Endodermal cell (in vitro differentiated cells): ENCODE measurements at regions not wholly inside any gene's neighbourhood (a gene's known extent, or its start where the extent isn't known, plus 50 kb on each side); places are given as distances from the start of the nearest gene placed in this dataset.

Experiments
- DNase-seq: peaks from one replicate; pipeline ENCODE4 v3.0.0-alpha.2; 2017
- H3K27ac ChIP-seq: 2 replicates; pipeline ENCODE4 v1.5.1; 2013; ENCODE audit warnings: mild to moderate bottlenecking, low read depth, low read length, moderate library complexity
- H3K27me3 ChIP-seq: 2 replicates; pipeline ENCODE4 v1.6.1; 2013; ENCODE audit warnings: mild to moderate bottlenecking, low read length, moderate library complexity; ENCODE audit not compliant: insufficient read depth, control insufficient read depth, poor library complexity, severe bottlenecking
- H3K36me3 ChIP-seq: 2 replicates; pipeline ENCODE4 v1.7.0; 2013; ENCODE audit warnings: mild to moderate bottlenecking, low read length, moderate library complexity; ENCODE audit not compliant: control insufficient read depth, insufficient read depth
- H3K4me1 ChIP-seq: one replicate; pipeline ENCODE4 v1.7.0; 2013; ENCODE audit warnings: low read length; ENCODE audit not compliant: control insufficient read depth, insufficient read depth
- H3K4me3 ChIP-seq: 2 replicates; pipeline ENCODE4 v1.5.1; 2013; ENCODE audit warnings: mild to moderate bottlenecking, low read length, moderate library complexity
- H3K9ac ChIP-seq: 2 replicates; pipeline ENCODE4 v1.6.1; 2013; ENCODE audit warnings: mild to moderate bottlenecking, low read length, moderate library complexity; ENCODE audit not compliant: poor library complexity, severe bottlenecking; ENCODE audit errors: extremely low read depth
- H3K9me3 ChIP-seq: 2 replicates; pipeline ENCODE4 v1.6.1; 2013; ENCODE audit warnings: mild to moderate bottlenecking, low read length, moderate library complexity; ENCODE audit not compliant: control insufficient read depth
- H3K27ac Mint-ChIP-seq: 2 replicates; pipeline ENCODE4 v1.8.0; 2020; ENCODE audit warnings: mixed read lengths
- H3K27me3 Mint-ChIP-seq: 2 replicates; pipeline ENCODE4 v1.8.0; 2021; ENCODE audit warnings: mild to moderate bottlenecking, mixed read lengths; ENCODE audit not compliant: insufficient read depth
- H3K36me3 Mint-ChIP-seq: 2 replicates; pipeline ENCODE4 v1.8.0; 2020; ENCODE audit warnings: low read depth, mixed read lengths
- H3K4me1 Mint-ChIP-seq: 2 replicates; pipeline ENCODE4 v1.8.0; 2020; ENCODE audit warnings: mixed read lengths
- H3K4me3 Mint-ChIP-seq: 2 replicates; pipeline ENCODE4 v1.8.0; 2020; ENCODE audit warnings: mild to moderate bottlenecking, moderate library complexity, mixed read lengths
- H3K9me3 Mint-ChIP-seq: 2 replicates; pipeline ENCODE4 v1.8.0; 2020; ENCODE audit warnings: mild to moderate bottlenecking, mixed read lengths
- CTCF ChIP-seq: fragments of 200-600 bp; sonication (generic); conservative IDR thresholded peaks from 2 replicates; pipeline ENCODE4 v1.5.0; 2021; ENCODE audit warnings: antibody characterized with exemption, mild to moderate bottlenecking
- WGBS, 2 experiments: methylation state at CpG; one replicate each; pipeline versions ENCODE4 v1.1.5 to v1.1.7; 2013; ENCODE audit warnings: missing lambda C conversion rate in 2 of 2, mixed read lengths in 1 of 2; ENCODE audit not compliant: insufficient coverage in 1 of 2, insufficient read length in 1 of 2; 5-methylcytosine and 5-hydroxymethylcytosine counted together

- H3K27ac ChIP-seq: no peak overlapping the region
- no peaks in the 10 kb centered on the region for H3K36me3 Mint-ChIP-seq
- H3K9me3 Mint-ChIP-seq: no peaks in the 10 kb centered on the region
- no peaks in the 10 kb centered on the region for H3K4me1 ChIP-seq
- H3K27me3 Mint-ChIP-seq: no peaks in the 10 kb centered on the region
- DNase-seq: no peak
- H3K9me3 ChIP-seq: no peaks in the 10 kb centered on the region
- 89 to 90% methylated on average over 5 to 7 of the region's 7 CpGs for WGBS, 2 experiments
- no peaks in the 10 kb centered on the region for H3K4me1 Mint-ChIP-seq
- H3K36me3 ChIP-seq: no peaks in the 10 kb centered on the region
- no peak overlapping the region for H3K9ac ChIP-seq
- H3K4me3 Mint-ChIP-seq: no peak overlapping the region
- H3K4me3 ChIP-seq: no peak overlapping the region
- no peak for TF ChIP-seq CTCF
- no peaks in the 10 kb centered on the region for H3K27me3 ChIP-seq
- H3K27ac Mint-ChIP-seq: no peak overlapping the region
Observed at GRCh38 chr14:61861320-61861865, 99.2 kb downstream of the SNAPC1 start.

- Histone ChIP-seq H3K9ac (no peak overlapping the region), H3K27ac (no peak overlapping the region), H3K27me3 (no peaks in the 10 kb centered on the region), H3K4me3 (no peak overlapping the region), H3K9me3 (no peaks in the 10 kb centered on the region), H3K4me1 (no peaks in the 10 kb centered on the region), H3K36me3 (no peaks in the 10 kb centered on the region)
- TF ChIP-seq CTCF: no peak
- H3K27me3 Mint-ChIP-seq: no peaks in the 10 kb centered on the region
- DNase-seq: peak; percentile 37
- H3K36me3 Mint-ChIP-seq: no peaks in the 10 kb centered on the region
- H3K4me1 Mint-ChIP-seq: no peaks in the 10 kb centered on the region
- no peak overlapping the region for H3K27ac Mint-ChIP-seq
- H3K4me3 Mint-ChIP-seq: no peak overlapping the region
- no peaks in the 10 kb centered on the region for H3K9me3 Mint-ChIP-seq
- 96% methylated on average over 24 to 43 of the region's 43 CpGs for WGBS, 2 experiments
Observed at GRCh38 chr14:61864329-61864898, 102.2 kb downstream of the SNAPC1 start.

DNA sequence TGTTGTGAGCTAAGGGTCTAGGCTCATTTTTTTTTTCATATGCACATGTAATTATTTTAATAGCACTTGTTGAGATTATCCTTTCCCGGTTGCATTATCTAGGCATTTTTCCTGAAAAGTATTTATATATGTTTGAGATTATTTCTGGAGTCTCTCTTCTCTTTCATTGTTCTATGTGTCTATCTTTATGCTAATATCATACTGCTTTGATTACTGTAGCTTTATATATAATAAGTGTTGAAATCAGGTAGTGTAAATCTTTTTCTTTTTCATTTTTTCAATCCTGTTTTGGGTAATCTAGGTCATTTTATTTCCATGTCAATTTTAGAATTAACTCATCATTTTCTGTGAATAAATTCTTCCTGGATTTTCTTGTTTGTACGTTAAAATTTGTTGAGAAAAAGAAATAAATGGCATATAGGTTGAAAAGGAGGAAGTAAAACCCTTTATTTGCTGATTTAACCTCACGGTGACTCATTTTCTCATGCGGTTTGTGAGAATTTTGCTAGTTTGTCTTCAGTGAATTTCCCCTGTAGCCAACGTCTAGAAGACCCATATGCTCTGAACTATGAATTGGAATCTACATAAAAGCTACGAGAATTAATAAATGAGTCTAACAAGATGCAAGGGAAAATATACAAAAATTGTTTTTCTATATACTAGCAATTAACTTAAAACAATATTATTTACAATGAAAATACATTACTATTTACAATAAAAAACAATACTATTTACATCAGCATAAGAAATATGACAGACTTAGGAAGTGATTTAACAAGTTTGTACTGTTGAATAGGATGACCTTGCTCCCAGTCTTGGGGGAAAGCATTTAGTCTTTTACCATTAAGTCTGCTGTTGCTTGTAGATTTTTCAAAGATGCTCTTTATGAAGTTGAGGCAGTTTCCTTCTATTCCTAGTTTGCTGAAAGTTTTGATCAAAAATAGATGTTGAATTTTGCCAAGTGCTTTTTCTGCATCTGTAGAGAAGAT, 105.0 kb downstream of the SNAPC1 start:
- Mint-ChIP-seq H3K27me3 (no peaks in the 10 kb centered on the region), H3K27ac (no peak overlapping the region), H3K4me1 (no peaks in the 10 kb centered on the region), H3K4me3 (no peak overlapping the region), H3K36me3 (no peaks in the 10 kb centered on the region), H3K9me3 (peaks cover 9% of the 10 kb centered on the region)
- Histone ChIP-seq H3K36me3 (no peaks in the 10 kb centered on the region), H3K27ac (no peak overlapping the region), H3K4me1 (no peaks in the 10 kb centered on the region), H3K9me3 (peaks cover 11% of the 10 kb centered on the region), H3K4me3 (no peak overlapping the region), H3K9ac (no peak overlapping the region), H3K27me3 (no peaks in the 10 kb centered on the region)
- no peak for TF ChIP-seq CTCF
- 88 to 89% methylated on average over 3 to 5 of the region's 6 CpGs for WGBS, 2 experiments
- DNase-seq: no peak
